ENCODE measurements at regions not wholly inside any gene's neighbourhood (a gene's known extent, or its start where the extent isn't known, plus 50 kb on each side); places are given as distances from the start of the nearest gene placed in this dataset.

GRCh38 chrX:124239324-124239723 lies 93.1 kb upstream of the TEX13D start:
- no peak for TF ChIP-seq CTCF (IDR thresholded peaks at IDR 0.05)
- TF ChIP-seq POLR2A (IDR thresholded peaks at IDR 0.05), result no peak
- TF ChIP-seq POLR2AphosphoS5 (IDR thresholded peaks at IDR 0.05), result no peak
